ENCODE measurements at regions not wholly inside any gene's neighbourhood (a gene's known extent, or its start where the extent isn't known, plus 50 kb on each side); places are given as distances from the start of the nearest gene placed in this dataset.

GRCh38 chr2:225254363-225254762 is 145.1 kb upstream of the NYAP2 start:
- WGBS (ENCODE audit: insufficient coverage): 100% methylated on average over 2 of the region's 3 CpGs
- H3K9me3 Mint-ChIP-seq: no peaks in the 10 kb centered on the region

GRCh38 chr2:225244933-225245332 is 154.6 kb upstream of the NYAP2 start:
- no peaks in the 10 kb centered on the region for H3K4me1 ChIP-seq (ENCODE audit: control insufficient read depth, insufficient read depth, low read length)
- intact Hi-C loops (cut with micrococcal nuclease): no loop called here
- no peaks in the 10 kb centered on the region for H3K36me3 Mint-ChIP-seq
- H3K27ac Mint-ChIP-seq: no peak overlapping the region
- peaks cover 14 to 31% of the 10 kb centered on the region in 2 donors for H3K27me3 Mint-ChIP-seq (ENCODE audit: low read depth in 2 of 2)
- H3K4me3 ChIP-seq (ENCODE audit: low read length): no peak overlapping the region
- DNase-seq (no peak), ATAC-seq (no peak)
- H3K4me3 Mint-ChIP-seq: no peak overlapping the region
- WGBS (ENCODE audit: insufficient coverage): 75% methylated on average over 3 of the region's 4 CpGs
- H3K9me3 ChIP-seq (ENCODE audit: control insufficient read depth, insufficient read depth, low read length): no peaks in the 10 kb centered on the region
- H3K27ac ChIP-seq (ENCODE audit: low read length): no peak overlapping the region
- H3K27me3 ChIP-seq (ENCODE audit: control insufficient read depth, insufficient read depth, low read length): peaks cover 6% of the 10 kb centered on the region
- H3K9me3 Mint-ChIP-seq: no peaks in the 10 kb centered on the region
- no peaks in the 10 kb centered on the region for H3K36me3 ChIP-seq (ENCODE audit: control insufficient read depth, insufficient read depth, low read length)
- no peaks in the 10 kb centered on the region for H3K4me1 Mint-ChIP-seq
- no peak for TF ChIP-seq CTCF (IDR thresholded peaks at IDR 0.05)

More at GRCh38 chr2:225254363-225254762, 145.1 kb upstream of the NYAP2 start:
- Histone ChIP-seq H3K9me3 (ENCODE audit: control insufficient read depth, insufficient read depth, low read length) (no peaks in the 10 kb centered on the region), H3K27me3 (ENCODE audit: control insufficient read depth, insufficient read depth, low read length) (no peaks in the 10 kb centered on the region), H3K4me1 (ENCODE audit: control insufficient read depth, insufficient read depth, low read length) (no peaks in the 10 kb centered on the region), H3K4me3 (ENCODE audit: low read length) (no peak overlapping the region), H3K36me3 (ENCODE audit: control insufficient read depth, insufficient read depth, low read length) (no peaks in the 10 kb centered on the region), H3K27ac (ENCODE audit: low read length) (no peak overlapping the region)
- DNase-seq: no peak
- H3K4me3 Mint-ChIP-seq: no peak overlapping the region
- H3K27me3 Mint-ChIP-seq (ENCODE audit: low read depth in 2 of 2): peaks cover 6 to 35% of the 10 kb centered on the region in 2 donors
- H3K4me1 Mint-ChIP-seq: no peaks in the 10 kb centered on the region
- no peak overlapping the region for H3K27ac Mint-ChIP-seq
- no peaks in the 10 kb centered on the region for H3K36me3 Mint-ChIP-seq
- intact Hi-C loops (cut with micrococcal nuclease): no loop called here
- ATAC-seq: no peak
- no peak for TF ChIP-seq CTCF (IDR thresholded peaks at IDR 0.05)

GRCh38 chr2:225236769-225237323 is 162.7 kb upstream of the NYAP2 start:
- DNase-seq (no peak), ATAC-seq (no peak)
- no peaks in the 10 kb centered on the region for H3K9me3 ChIP-seq (ENCODE audit: control insufficient read depth, insufficient read depth, low read length)
- H3K27me3 ChIP-seq (ENCODE audit: control insufficient read depth, insufficient read depth, low read length): peaks cover 9% of the 10 kb centered on the region
- no peaks in the 10 kb centered on the region for H3K4me1 Mint-ChIP-seq
- no peak overlapping the region for H3K4me3 Mint-ChIP-seq
- intact Hi-C loops (cut with micrococcal nuclease): no loop called here
- H3K27ac Mint-ChIP-seq: no peak overlapping the region
- no peaks in the 10 kb centered on the region for H3K36me3 ChIP-seq (ENCODE audit: control insufficient read depth, insufficient read depth, low read length)
- peaks cover 21 to 29% of the 10 kb centered on the region in 2 donors for H3K27me3 Mint-ChIP-seq (ENCODE audit: low read depth in 2 of 2)
- H3K4me3 ChIP-seq (ENCODE audit: low read length): no peak overlapping the region
- no peaks in the 10 kb centered on the region for H3K4me1 ChIP-seq (ENCODE audit: control insufficient read depth, insufficient read depth, low read length)
- H3K36me3 Mint-ChIP-seq: no peaks in the 10 kb centered on the region
- H3K27ac ChIP-seq (ENCODE audit: low read length): no peak overlapping the region
- H3K9me3 Mint-ChIP-seq: no peaks in the 10 kb centered on the region
- no peak for TF ChIP-seq CTCF (IDR thresholded peaks at IDR 0.05)
- WGBS (ENCODE audit: insufficient coverage): no CpG with 5 or more reads among the region's 4 CpGs

GRCh38 chr2:225233234-225233633 is 166.3 kb upstream of the NYAP2 start:
- WGBS (ENCODE audit: insufficient coverage): 79% methylated on average over 4 of the region's 4 CpGs
- no peak overlapping the region for H3K27ac ChIP-seq (ENCODE audit: low read length)
- H3K4me3 ChIP-seq (ENCODE audit: low read length): no peak overlapping the region
- H3K27ac Mint-ChIP-seq: no peak overlapping the region
- no peaks in the 10 kb centered on the region for H3K4me1 ChIP-seq (ENCODE audit: control insufficient read depth, insufficient read depth, low read length)
- no peak for ATAC-seq
- H3K27me3 Mint-ChIP-seq (ENCODE audit: low read depth in 2 of 2): peaks cover 14 to 23% of the 10 kb centered on the region in 2 donors
- no peaks in the 10 kb centered on the region for H3K4me1 Mint-ChIP-seq
- no peaks in the 10 kb centered on the region for H3K9me3 ChIP-seq (ENCODE audit: control insufficient read depth, insufficient read depth, low read length)
- no peak for DNase-seq
- no peaks in the 10 kb centered on the region for H3K9me3 Mint-ChIP-seq
- no peak for TF ChIP-seq CTCF (IDR thresholded peaks at IDR 0.05)
- H3K4me3 Mint-ChIP-seq: no peak overlapping the region
- H3K36me3 ChIP-seq (ENCODE audit: control insufficient read depth, insufficient read depth, low read length): no peaks in the 10 kb centered on the region
- peaks cover 6% of the 10 kb centered on the region for H3K27me3 ChIP-seq (ENCODE audit: control insufficient read depth, insufficient read depth, low read length)
- no peaks in the 10 kb centered on the region for H3K36me3 Mint-ChIP-seq
- intact Hi-C loops (cut with micrococcal nuclease): no loop called here
